IMR-90 (cell line): ENCODE measurements at regions not wholly inside any gene's neighbourhood (a gene's known extent, or its start where the extent isn't known, plus 50 kb on each side); places are given as distances from the start of the nearest gene placed in this dataset.

Experiments
- ATAC-seq: fragments of 200-7000 bp; cut with Tn5 transposase; 2 replicates; pipeline ENCODE4 v1.9.1; 2020; ENCODE audit warnings: low read depth, mild to moderate bottlenecking, moderate library complexity
- BruUV-seq: library from RNA; stranded (reverse); fragments of 400-500 nt; replicated peaks from 2 replicates; lab custom pipeline; 2021; lab: Mats Ljungman, UMichigan
- CTCF ChIA-PET: fragments of 300-600 bp; formaldehyde crosslinking; extraction: SDS; loops from one replicate; lab custom pipeline; 2021; ENCODE audit warnings: antibody characterized with exemption; lab: Yijun Ruan, JAX
- POLR2A ChIA-PET: fragments of 300-600 bp; sonication (Branson Sonifier 250); formaldehyde crosslinking; loops from one replicate; lab custom pipeline; 2022; ENCODE audit warnings: antibody characterized with exemption; ENCODE audit not compliant: unreplicated experiment; lab: Charles Lee
- DNase-seq: peaks from one replicate; pipeline ENCODE4 v3.0.0; 2013
- H2AFZ ChIP-seq: replicated peaks from 2 replicates; pipeline ENCODE3; 2013; ENCODE audit warnings: low read length, mild to moderate bottlenecking; ENCODE audit not compliant: poor library complexity
- H2AK5ac ChIP-seq: 2 replicates; pipeline ENCODE4 v1.6.1; 2013; ENCODE audit warnings: low read depth, low read length, inconsistent platforms
- H2AK9ac ChIP-seq: replicated peaks from 2 replicates; pipeline ENCODE3; 2013; ENCODE audit warnings: mild to moderate bottlenecking, low read depth, low read length, moderate library complexity; ENCODE audit not compliant: poor library complexity
- H2BK120ac ChIP-seq: 2 replicates; pipeline ENCODE4 v1.6.1; 2013; ENCODE audit warnings: low read depth, low read length, inconsistent platforms
- H2BK15ac ChIP-seq: 3 replicates; pipeline ENCODE4 v1.6.1; 2013; ENCODE audit warnings: low read depth, low read length, inconsistent platforms
- H2BK20ac ChIP-seq: 2 replicates; pipeline ENCODE4 v1.6.1; 2013; ENCODE audit warnings: low read depth, mild to moderate bottlenecking, inconsistent platforms, low read length, moderate library complexity
- H2BK5ac ChIP-seq: 2 replicates; pipeline ENCODE4 v1.6.1; 2013; ENCODE audit warnings: mild to moderate bottlenecking, low read depth, low read length, inconsistent platforms; ENCODE audit not compliant: poor library complexity, severe bottlenecking
- H3K14ac ChIP-seq: replicated peaks from 2 replicates; pipeline ENCODE4 v1.6.1; 2013; ENCODE audit warnings: low read depth, low read length, inconsistent platforms
- H3K18ac ChIP-seq: 2 replicates; pipeline ENCODE4 v1.6.1; 2013; ENCODE audit warnings: low read depth, low read length, control low read depth
- H3K23ac ChIP-seq: 2 replicates; pipeline ENCODE4 v1.6.1; 2013; ENCODE audit warnings: low read depth, low read length, inconsistent platforms
- H3K27ac ChIP-seq: 2 replicates; pipeline ENCODE4 v1.5.1; 2013; ENCODE audit warnings: mild to moderate bottlenecking, control low read depth, low read length; ENCODE audit not compliant: insufficient read depth
- H3K27me3 ChIP-seq: 2 replicates; pipeline ENCODE4 v1.6.1; 2013; ENCODE audit warnings: low read length; ENCODE audit not compliant: control insufficient read depth, insufficient read depth
- H3K36me3 ChIP-seq: 2 replicates; pipeline ENCODE4 v1.6.1; 2013; ENCODE audit warnings: low read length, mixed read lengths; ENCODE audit not compliant: control insufficient read depth, insufficient read depth
- H3K4ac ChIP-seq: 2 replicates; pipeline ENCODE4 v1.6.1; 2013; ENCODE audit warnings: low read depth, low read length, inconsistent platforms
- H3K4me1 ChIP-seq: 2 replicates; pipeline ENCODE4 v1.6.1; 2013; ENCODE audit warnings: low read length, mixed read lengths; ENCODE audit not compliant: control insufficient read depth, insufficient read depth
- H3K4me2 ChIP-seq: 2 replicates; pipeline ENCODE4 v1.6.1; 2013; ENCODE audit warnings: low read depth, mild to moderate bottlenecking, control low read depth, low read length, moderate library complexity
- H3K4me3 ChIP-seq: 2 replicates; pipeline ENCODE4 v1.5.1; 2013; ENCODE audit warnings: low read depth, mild to moderate bottlenecking, control low read depth, low read length, moderate library complexity; ENCODE audit not compliant: insufficient read depth
- H3K56ac ChIP-seq: 2 replicates; pipeline ENCODE4 v1.6.1; 2013; ENCODE audit warnings: low read length, inconsistent platforms; ENCODE audit not compliant: insufficient read depth; ENCODE audit errors: extremely low read depth
- H3K79me1 ChIP-seq, 2 experiments: 2 replicates each; pipeline ENCODE4 v1.6.1; 2013; ENCODE audit warnings: low read length in 2 of 2, inconsistent platforms in 1 of 2, low read depth in 1 of 2
- H3K9ac ChIP-seq: 2 replicates; pipeline ENCODE4 v1.6.1; 2013; ENCODE audit warnings: low read depth, low read length, control low read depth
- H3K9me1 ChIP-seq: 2 replicates; pipeline ENCODE4 v1.6.1; 2013; ENCODE audit warnings: low read length, inconsistent platforms; ENCODE audit not compliant: insufficient read depth
- H3K9me3 ChIP-seq: 2 replicates; pipeline ENCODE4 v1.6.1; 2013; ENCODE audit warnings: low read length; ENCODE audit not compliant: control insufficient read depth, insufficient read depth
- H4K20me1 ChIP-seq: 2 replicates; pipeline ENCODE4 v1.6.1; 2013; ENCODE audit warnings: low read length, inconsistent platforms; ENCODE audit not compliant: insufficient read depth
- H4K5ac ChIP-seq: 2 replicates; pipeline ENCODE4 v1.6.1; 2013; ENCODE audit warnings: mild to moderate bottlenecking, low read depth, low read length, control low read depth
- H4K8ac ChIP-seq, 2 experiments: 2 replicates each; pipeline ENCODE4 v1.6.1; 2013; ENCODE audit warnings: low read depth in 2 of 2, low read length in 2 of 2, control low read depth in 1 of 2, inconsistent platforms in 1 of 2
- H4K91ac ChIP-seq: 2 replicates; pipeline ENCODE4 v1.6.1; 2013; ENCODE audit warnings: low read depth, low read length, inconsistent platforms; ENCODE audit not compliant: insufficient read depth
- BHLHE40 ChIP-seq: fragments of 150-350 bp; IDR thresholded peaks from 2 replicates; pipeline ENCODE4 v1.6.1; 2016; ENCODE audit warnings: mild to moderate bottlenecking, low read depth, low read length
- CEBPB ChIP-seq: IDR thresholded peaks from 2 replicates; pipeline ENCODE4 v1.6.1; 2012; ENCODE audit warnings: low read depth, low read length, improper control_type of control experiment
- CHD1 ChIP-seq: IDR thresholded peaks from 2 replicates; pipeline ENCODE4 v1.6.1; 2012; ENCODE audit warnings: low read depth, low read length, improper control_type of control experiment
- FOS ChIP-seq: fragments of 150-350 bp; IDR thresholded peaks from 2 replicates; pipeline ENCODE4 v1.6.1; 2016; ENCODE audit warnings: low read depth, low read length
- MAFK ChIP-seq: IDR thresholded peaks from 2 replicates; pipeline ENCODE4 v1.6.1; 2012; ENCODE audit warnings: low read depth, low read length, improper control_type of control experiment
- MAZ ChIP-seq: IDR thresholded peaks from 2 replicates; pipeline ENCODE4 v1.6.1; 2012; ENCODE audit warnings: low read depth, mild to moderate bottlenecking, low read length, improper control_type of control experiment, moderate library complexity, borderline replicate concordance
- MXI1 ChIP-seq: IDR thresholded peaks from 2 replicates; pipeline ENCODE4 v1.6.1; 2012; ENCODE audit warnings: low read depth, mild to moderate bottlenecking, low read length, moderate library complexity, borderline replicate concordance
- NFE2L2 ChIP-seq: fragments of 150-350 bp; IDR thresholded peaks from 2 replicates; pipeline ENCODE4 v1.6.1; 2016; ENCODE audit warnings: low read depth, mild to moderate bottlenecking, low read length
- POLR2A ChIP-seq: IDR thresholded peaks from 2 replicates; pipeline ENCODE4 v1.6.1; 2012; ENCODE audit warnings: mild to moderate bottlenecking, low read depth, low read length
- RAD21 ChIP-seq: IDR thresholded peaks from 2 replicates; pipeline ENCODE4 v1.6.1; 2012; ENCODE audit warnings: low read length, improper control_type of control experiment
- RCOR1 ChIP-seq: IDR thresholded peaks from 2 replicates; pipeline ENCODE4 v1.6.1; 2012; ENCODE audit warnings: mild to moderate bottlenecking, low read length, improper control_type of control experiment; ENCODE audit not compliant: insufficient replicate concordance
- RFX5 ChIP-seq: IDR thresholded peaks from 2 replicates; pipeline ENCODE4 v1.8.0; 2012; ENCODE audit warnings: low read depth, mild to moderate bottlenecking, low read length, moderate library complexity
- SMC3 ChIP-seq: fragments of 150-350 bp; IDR thresholded peaks from 2 replicates; pipeline ENCODE4 v1.6.1; 2016; ENCODE audit warnings: low read depth, mild to moderate bottlenecking, antibody characterized with exemption, low read length, moderate library complexity
- WGBS, 2 experiments: methylation state at CpG; one replicate each; pipeline versions ENCODE4 v1.1.5 to v1.1.7; 2013; ENCODE audit warnings: missing lambda C conversion rate in 2 of 2; ENCODE audit not compliant: insufficient read length in 1 of 2; ENCODE audit errors: extremely low coverage in 2 of 2; 5-methylcytosine and 5-hydroxymethylcytosine counted together
- dilution Hi-C: fragments of 300-500 bp; cut with HindIII; formaldehyde crosslinking; loops from one replicate; pipeline ENCODE4 v1.14.3; 2018; ENCODE audit warnings: low sequenced_read_pairs; ENCODE audit not compliant: unreplicated experiment
- in situ Hi-C: fragments of 300-500 bp; cut with MboI; formaldehyde crosslinking; loops from 3 replicates; pipeline ENCODE4 v1.14.3; 2019; ENCODE audit warnings: low sequenced_read_pairs, inconsistent platforms, mixed read lengths
- intact Hi-C: fragments of 100-400 bp; cut with micrococcal nuclease; formaldehyde crosslinking; loops from 2 replicates; pipeline ENCODE4 v1.10.0; 2022
- TF ChIP-seq, protein P1 (sequence below): conservative IDR thresholded peaks from 2 replicates; pipeline ENCODE4 v1.5.1; 2012; ENCODE audit warnings: mild to moderate bottlenecking, low read depth, low read length, improper control_type of control experiment
- TF ChIP-seq, protein P2 (sequence below): fragments of 150-350 bp; IDR thresholded peaks from 2 replicates; pipeline ENCODE4 v1.6.1; 2016; ENCODE audit warnings: low read depth, mild to moderate bottlenecking, low read length, moderate library complexity, borderline replicate concordance
- TF ChIP-seq, protein P3 (sequence below): fragments of 150-350 bp; IDR thresholded peaks from 2 replicates; pipeline ENCODE4 v1.6.1; 2017; ENCODE audit warnings: mild to moderate bottlenecking, antibody characterized with exemption, low read length, low read depth

DNA sequence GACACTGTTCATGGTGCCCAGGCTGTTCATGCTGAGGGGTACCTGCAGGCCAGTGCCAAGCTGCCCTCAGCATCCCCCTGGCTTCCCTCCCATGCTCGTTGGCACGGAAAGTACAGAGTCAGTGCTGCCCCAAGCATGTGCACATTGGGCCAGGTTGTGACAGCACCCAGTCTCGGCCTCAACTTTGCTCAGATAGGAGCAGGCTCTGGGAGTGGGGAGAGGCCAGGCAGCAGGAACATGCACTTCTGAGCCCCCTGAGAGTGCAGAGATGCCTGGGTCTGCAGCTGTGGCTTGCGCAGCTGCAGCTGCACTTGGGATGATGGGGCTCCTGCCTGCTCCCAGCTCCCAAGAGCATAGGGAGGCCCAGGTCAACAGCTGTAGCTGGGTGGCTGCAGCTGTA lies 966.4 kb upstream of the NCAM2 start:
- Histone ChIP-seq H3K4ac (no peak overlapping the region), H4K5ac (no peak overlapping the region), H3K23ac (no peak overlapping the region), H3K27me3 (no peaks in the 10 kb centered on the region), H2AK5ac (no peak overlapping the region), H3K9ac (no peak overlapping the region), H3K14ac (no peak overlapping the region), H2BK20ac (no peak overlapping the region), H2AK9ac (no peak overlapping the region), H2BK120ac (no peak overlapping the region), H3K9me3 (peaks cover 11% of the 10 kb centered on the region), H4K8ac (no peak overlapping the region), H4K20me1 (no peaks in the 10 kb centered on the region), H3K56ac (no peak overlapping the region), H3K9me1 (no peaks in the 10 kb centered on the region), H3K36me3 (no peaks in the 10 kb centered on the region), H2AFZ (no peak overlapping the region), H3K27ac (no peak overlapping the region), H3K4me2 (no peak overlapping the region), H3K18ac (no peak overlapping the region), H3K4me1 (no peaks in the 10 kb centered on the region), H2BK5ac (no peak overlapping the region), H2BK15ac (no peak overlapping the region), H4K91ac (no peak overlapping the region), H3K4me3 (no peak overlapping the region), H3K79me1 (no peaks in the 10 kb centered on the region)
- in situ Hi-C loops (no loop called here), dilution Hi-C loops (no loop called here), intact Hi-C loops (no loop called here)
- WGBS, 2 experiments: no CpG with 5 or more reads among the region's 4 CpGs
- BruUV-seq: no TSS peak
- no peak for TF ChIP-seq POLR2A
- no peak for TF ChIP-seq SMC3
- no peak for TF ChIP-seq MAFK
- TF ChIP-seq, protein P1, sequence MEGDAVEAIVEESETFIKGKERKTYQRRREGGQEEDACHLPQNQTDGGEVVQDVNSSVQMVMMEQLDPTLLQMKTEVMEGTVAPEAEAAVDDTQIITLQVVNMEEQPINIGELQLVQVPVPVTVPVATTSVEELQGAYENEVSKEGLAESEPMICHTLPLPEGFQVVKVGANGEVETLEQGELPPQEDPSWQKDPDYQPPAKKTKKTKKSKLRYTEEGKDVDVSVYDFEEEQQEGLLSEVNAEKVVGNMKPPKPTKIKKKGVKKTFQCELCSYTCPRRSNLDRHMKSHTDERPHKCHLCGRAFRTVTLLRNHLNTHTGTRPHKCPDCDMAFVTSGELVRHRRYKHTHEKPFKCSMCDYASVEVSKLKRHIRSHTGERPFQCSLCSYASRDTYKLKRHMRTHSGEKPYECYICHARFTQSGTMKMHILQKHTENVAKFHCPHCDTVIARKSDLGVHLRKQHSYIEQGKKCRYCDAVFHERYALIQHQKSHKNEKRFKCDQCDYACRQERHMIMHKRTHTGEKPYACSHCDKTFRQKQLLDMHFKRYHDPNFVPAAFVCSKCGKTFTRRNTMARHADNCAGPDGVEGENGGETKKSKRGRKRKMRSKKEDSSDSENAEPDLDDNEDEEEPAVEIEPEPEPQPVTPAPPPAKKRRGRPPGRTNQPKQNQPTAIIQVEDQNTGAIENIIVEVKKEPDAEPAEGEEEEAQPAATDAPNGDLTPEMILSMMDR: no peak
- no peak for TF ChIP-seq CEBPB
- TF ChIP-seq MXI1: no peak
- no peak for TF ChIP-seq RCOR1
- no peak for TF ChIP-seq RAD21
- TF ChIP-seq, protein P2, sequence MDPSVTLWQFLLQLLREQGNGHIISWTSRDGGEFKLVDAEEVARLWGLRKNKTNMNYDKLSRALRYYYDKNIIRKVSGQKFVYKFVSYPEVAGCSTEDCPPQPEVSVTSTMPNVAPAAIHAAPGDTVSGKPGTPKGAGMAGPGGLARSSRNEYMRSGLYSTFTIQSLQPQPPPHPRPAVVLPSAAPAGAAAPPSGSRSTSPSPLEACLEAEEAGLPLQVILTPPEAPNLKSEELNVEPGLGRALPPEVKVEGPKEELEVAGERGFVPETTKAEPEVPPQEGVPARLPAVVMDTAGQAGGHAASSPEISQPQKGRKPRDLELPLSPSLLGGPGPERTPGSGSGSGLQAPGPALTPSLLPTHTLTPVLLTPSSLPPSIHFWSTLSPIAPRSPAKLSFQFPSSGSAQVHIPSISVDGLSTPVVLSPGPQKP: no peak
- TF ChIP-seq, protein P3, sequence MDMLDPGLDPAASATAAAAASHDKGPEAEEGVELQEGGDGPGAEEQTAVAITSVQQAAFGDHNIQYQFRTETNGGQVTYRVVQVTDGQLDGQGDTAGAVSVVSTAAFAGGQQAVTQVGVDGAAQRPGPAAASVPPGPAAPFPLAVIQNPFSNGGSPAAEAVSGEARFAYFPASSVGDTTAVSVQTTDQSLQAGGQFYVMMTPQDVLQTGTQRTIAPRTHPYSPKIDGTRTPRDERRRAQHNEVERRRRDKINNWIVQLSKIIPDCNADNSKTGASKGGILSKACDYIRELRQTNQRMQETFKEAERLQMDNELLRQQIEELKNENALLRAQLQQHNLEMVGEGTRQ: no peak
- TF ChIP-seq MAZ: no peak
- TF ChIP-seq RFX5: no peak
- no peak for TF ChIP-seq BHLHE40
- TF ChIP-seq NFE2L2: no peak
- TF ChIP-seq CHD1: no peak
- no peak for TF ChIP-seq FOS
- DNase-seq (no peak), ATAC-seq (no peak)
- ChIA-PET POLR2A (no interaction called here), CTCF (no interaction called here)
